GM21619 (cell line): ENCODE measurements at regions not wholly inside any gene's neighbourhood (a gene's known extent, or its start where the extent isn't known, plus 50 kb on each side); places are given as distances from the start of the nearest gene placed in this dataset.
"Not testable (repeated sequence)": the region's sequence is repeated elsewhere in the genome, so short reads cannot be mapped to it uniquely, and the experiment has no call there.

Experiments
- ATAC-seq: cut with Tn5 transposase; IDR thresholded peaks from one replicate; pipeline ENCODE4 v1.9.1; 2021; ENCODE audit not compliant: unreplicated experiment

GRCh38 chr5:8831251-8831650 lies 714.6 kb downstream of the SEMA5A start:
- ATAC-seq, result no peak

- no peak for ATAC-seq
These were observed 714.0 kb downstream of the SEMA5A start for GRCh38 chr5:8831854-8832253.

- ATAC-seq, result no peak
These were observed 706.4 kb downstream of the SEMA5A start for GRCh38 chr5:8839361-8840055.

- no peak for ATAC-seq
These were observed 705.6 kb downstream of the SEMA5A start for GRCh38 chr5:8840237-8840636.

- ATAC-seq, result not testable (repeated sequence)
These were observed 705.1 kb downstream of the SEMA5A start for GRCh38 chr5:8840746-8841145.

- no peak for ATAC-seq
These were observed 702.8 kb downstream of the SEMA5A start for GRCh38 chr5:8842971-8843551.

GRCh38 chr5:8843771-8844170 lies 702.1 kb downstream of the SEMA5A start:
- no peak for ATAC-seq

- ATAC-seq, result no peak
These were observed 701.7 kb downstream of the SEMA5A start for GRCh38 chr5:8844206-8844605.

GRCh38 chr5:8844847-8845246 lies 701.0 kb downstream of the SEMA5A start:
- ATAC-seq, result no peak

- no peak for ATAC-seq
These were observed 700.6 kb downstream of the SEMA5A start for GRCh38 chr5:8845296-8845695.

GRCh38 chr5:8848366-8848765 lies 697.5 kb downstream of the SEMA5A start:
- ATAC-seq, result no peak

- ATAC-seq, result no peak
These were observed 696.8 kb downstream of the SEMA5A start for GRCh38 chr5:8848997-8849594.

- no peak for ATAC-seq
These were observed 694.8 kb downstream of the SEMA5A start for GRCh38 chr5:8851101-8851500.

GRCh38 chr5:8857051-8857450 lies 688.8 kb downstream of the SEMA5A start:
- ATAC-seq, result no peak

- ATAC-seq, result no peak
These were observed 684.1 kb downstream of the SEMA5A start for GRCh38 chr5:8861764-8862163.

GRCh38 chr5:8864053-8864452 lies 681.8 kb downstream of the SEMA5A start:
- no peak for ATAC-seq

GRCh38 chr5:8865266-8865665 lies 680.6 kb downstream of the SEMA5A start:
- no peak for ATAC-seq

- ATAC-seq, result no peak
These were observed 680.0 kb downstream of the SEMA5A start for GRCh38 chr5:8865686-8866374.

GRCh38 chr5:8868283-8868682 lies 677.6 kb downstream of the SEMA5A start:
- ATAC-seq, result no peak

- no peak for ATAC-seq
These were observed 675.9 kb downstream of the SEMA5A start for GRCh38 chr5:8869932-8870331.

GRCh38 chr5:8870349-8870958 lies 675.4 kb downstream of the SEMA5A start:
- no peak for ATAC-seq

- no peak for ATAC-seq
These were observed 674.9 kb downstream of the SEMA5A start for GRCh38 chr5:8870959-8871355.
